ENCODE measurements at regions not wholly inside any gene's neighbourhood (a gene's known extent, or its start where the extent isn't known, plus 50 kb on each side); places are given as distances from the start of the nearest gene placed in this dataset.

- H3K4me3 Mint-ChIP-seq, result no peak overlapping the region
- no peaks in the 10 kb centered on the region for H3K4me1 Mint-ChIP-seq (ENCODE audit: low read depth)
- H3K36me3 Mint-ChIP-seq (ENCODE audit: low read depth), result peaks cover 5% of the 10 kb centered on the region; the same call in 1 of the 2 replicates
- TF ChIP-seq CTCF (IDR thresholded peaks at IDR 0.05), result no peak
- no peak overlapping the region for H3K27ac Mint-ChIP-seq
- H3K9me3 Mint-ChIP-seq, result peaks cover 23% of the 10 kb centered on the region
- DNase-seq, result no peak
- no peaks in the 10 kb centered on the region for H3K27me3 Mint-ChIP-seq (ENCODE audit: insufficient read depth)
These were observed 862.8 kb downstream of the TAF11L14 start for GRCh38 chr5:18497089-18497488.

DNA sequence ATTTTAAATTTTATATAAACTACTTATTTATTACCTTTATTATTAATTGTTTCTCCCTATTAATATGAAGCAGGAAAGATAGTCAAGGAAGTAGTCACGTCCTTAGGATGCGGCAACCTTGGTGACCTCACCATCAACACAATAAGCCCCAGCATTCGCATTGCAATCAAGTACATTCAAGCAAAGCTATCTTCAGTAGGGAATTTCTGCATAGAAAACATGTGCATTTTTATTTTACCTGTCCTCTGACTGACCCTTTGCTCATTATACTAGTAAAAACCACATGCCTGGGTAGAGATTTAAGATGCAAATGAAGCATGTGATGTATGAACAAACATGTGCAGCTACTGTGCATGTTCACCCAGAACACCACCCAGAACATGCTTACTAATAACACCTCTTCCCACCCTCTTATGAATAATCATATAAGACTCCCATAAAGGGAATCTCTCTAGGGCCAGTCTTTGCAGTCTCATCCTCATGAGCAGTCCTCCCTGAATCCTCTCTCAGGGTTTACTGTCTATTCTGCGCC, 869.6 kb downstream of the TAF11L14 start:
- no peak overlapping the region for H3K27ac Mint-ChIP-seq
- H3K9me3 Mint-ChIP-seq, result peaks cover 30% of the 10 kb centered on the region
- no peak overlapping the region for H3K4me3 Mint-ChIP-seq
- no peaks in the 10 kb centered on the region for H3K4me1 Mint-ChIP-seq (ENCODE audit: low read depth)
- H3K27me3 Mint-ChIP-seq (ENCODE audit: insufficient read depth), result no peaks in the 10 kb centered on the region
- DNase-seq, result no peak
- no peak for TF ChIP-seq CTCF (IDR thresholded peaks at IDR 0.05)
- H3K36me3 Mint-ChIP-seq (ENCODE audit: low read depth), result peaks cover 6% of the 10 kb centered on the region; the same call in 1 of the 2 replicates

GRCh38 chr5:18507114-18507513, 872.9 kb downstream of the TAF11L14 start:
- Mint-ChIP-seq H3K9me3 (peaks cover 28% of the 10 kb centered on the region), H3K36me3 (ENCODE audit: low read depth) (peaks cover 6% of the 10 kb centered on the region; the same call in 1 of the 2 replicates), H3K27ac (no peak overlapping the region), H3K4me3 (no peak overlapping the region), H3K27me3 (ENCODE audit: insufficient read depth) (no peaks in the 10 kb centered on the region), H3K4me1 (ENCODE audit: low read depth) (no peaks in the 10 kb centered on the region)
- no peak for DNase-seq
- TF ChIP-seq CTCF (IDR thresholded peaks at IDR 0.05), result no peak

- no peaks in the 10 kb centered on the region for H3K4me1 Mint-ChIP-seq (ENCODE audit: low read depth)
- no peak for DNase-seq
These were observed 883.6 kb downstream of the TAF11L14 start for GRCh38 chr5:18517641-18518380.

GRCh38 chr5:18523380-18523779, 889.1 kb downstream of the TAF11L14 start:
- Mint-ChIP-seq H3K27ac (no peak overlapping the region), H3K36me3 (ENCODE audit: low read depth) (no peaks in the 10 kb centered on the region), H3K4me1 (ENCODE audit: low read depth) (no peaks in the 10 kb centered on the region), H3K9me3 (peaks cover 28% of the 10 kb centered on the region), H3K27me3 (ENCODE audit: insufficient read depth) (no peaks in the 10 kb centered on the region), H3K4me3 (no peak overlapping the region)
- TF ChIP-seq CTCF (IDR thresholded peaks at IDR 0.05), result no peak
- no peak for DNase-seq

More at GRCh38 chr5:18517641-18518380, 883.6 kb downstream of the TAF11L14 start:
- H3K27me3 Mint-ChIP-seq (ENCODE audit: insufficient read depth), result no peaks in the 10 kb centered on the region
- no peak for TF ChIP-seq CTCF (IDR thresholded peaks at IDR 0.05)
- no peaks in the 10 kb centered on the region for H3K36me3 Mint-ChIP-seq (ENCODE audit: low read depth)
- H3K9me3 Mint-ChIP-seq, result peaks cover 27% of the 10 kb centered on the region
- H3K27ac Mint-ChIP-seq, result no peak overlapping the region
- no peak overlapping the region for H3K4me3 Mint-ChIP-seq
